ENCODE measurements at regions not wholly inside any gene's neighbourhood (a gene's known extent, or its start where the extent isn't known, plus 50 kb on each side); places are given as distances from the start of the nearest gene placed in this dataset.

GRCh38 chr18:57249883-57250282, 102.5 kb upstream of the ST8SIA3 start:
- TF ChIP-seq TOX (CRISPR knock-in tag; IDR thresholded peaks at IDR 0.05; ENCODE audit: borderline replicate concordance) (no peak), ZNF565 (CRISPR knock-in tag; conservative IDR thresholded peaks at IDR 0.05; ENCODE audit: low read depth) (no peak), OSR1 (CRISPR knock-in tag; IDR thresholded peaks at IDR 0.05) (no peak), RARB (CRISPR knock-in tag; IDR thresholded peaks at IDR 0.05) (no peak), ESRRG (CRISPR knock-in tag; IDR thresholded peaks at IDR 0.05) (no peak), ZFP30 (CRISPR knock-in tag; IDR thresholded peaks at IDR 0.05) (no peak), CREB5 (CRISPR knock-in tag; IDR thresholded peaks at IDR 0.05; ENCODE audit: low read depth) (no peak), PPARA (CRISPR knock-in tag; IDR thresholded peaks at IDR 0.05; ENCODE audit: borderline replicate concordance) (no peak)

Measured in SK-N-SH treated with all-trans-retinoic acid at 6 μM for 48 hours (cell line).